Activated naive CD4-positive, alpha-beta T cell treated with anti-CD3 and anti-CD28 coated beads for 36 hours (primary cell): ENCODE measurements at regions not wholly inside any gene's neighbourhood (a gene's known extent, or its start where the extent isn't known, plus 50 kb on each side); places are given as distances from the start of the nearest gene placed in this dataset.

Experiments used
- CTCF ChIA-PET: fragments of 350-600 bp; sonication (Branson Sonifier 250); formaldehyde crosslinking; loops from one replicate; lab custom pipeline; 2021; ENCODE audit warnings: antibody characterized with exemption; lab: Charles Lee
- DNase-seq: peaks from one replicate; pipeline ENCODE4 v3.0.0-alpha.2; 2020
- H3K27ac Mint-ChIP-seq: one replicate; pipeline ENCODE4 v1.8.0; 2021; ENCODE audit warnings: mild to moderate bottlenecking, mixed read lengths
- H3K27me3 Mint-ChIP-seq: one replicate; pipeline ENCODE4 v1.8.0; 2021; ENCODE audit warnings: low read depth, mixed read lengths
- H3K36me3 Mint-ChIP-seq: one replicate; pipeline ENCODE4 v1.8.0; 2021; ENCODE audit warnings: low read depth, mixed read lengths
- H3K4me1 Mint-ChIP-seq: one replicate; pipeline ENCODE4 v1.8.0; 2021; ENCODE audit warnings: low read depth, mixed read lengths
- H3K4me3 Mint-ChIP-seq: one replicate; pipeline ENCODE4 v1.8.0; 2021; ENCODE audit warnings: mild to moderate bottlenecking, moderate library complexity, mixed read lengths
- H3K9me3 Mint-ChIP-seq: one replicate; pipeline ENCODE4 v1.8.0; 2021; ENCODE audit warnings: mixed read lengths
- intact Hi-C: fragments of 100-400 bp; cut with micrococcal nuclease; formaldehyde crosslinking; loops from one replicate; pipeline ENCODE4 v1.15.1; 2023

- intact Hi-C loops, result no loop called here
- Mint-ChIP-seq H3K4me1 (no peaks in the 10 kb centered on the region), H3K27ac (no peak overlapping the region), H3K9me3 (no peaks in the 10 kb centered on the region), H3K36me3 (no peaks in the 10 kb centered on the region), H3K27me3 (no peaks in the 10 kb centered on the region), H3K4me3 (no peak overlapping the region)
- CTCF ChIA-PET, result no interaction called here
- DNase-seq, result no peak
These were observed 244.8 kb downstream of the DLL1 start for GRCh38 chr6:170045981-170046667.

- H3K4me3 Mint-ChIP-seq, result no peak overlapping the region
- DNase-seq, result no peak
- CTCF ChIA-PET, result no interaction called here
- intact Hi-C loops, result no loop called here
- H3K27ac Mint-ChIP-seq, result no peak overlapping the region
- H3K36me3 Mint-ChIP-seq, result no peaks in the 10 kb centered on the region
- no peaks in the 10 kb centered on the region for H3K4me1 Mint-ChIP-seq
- no peaks in the 10 kb centered on the region for H3K27me3 Mint-ChIP-seq
- H3K9me3 Mint-ChIP-seq, result no peaks in the 10 kb centered on the region
These were observed 245.3 kb downstream of the DLL1 start for GRCh38 chr6:170045563-170045960.

GRCh38 chr6:170044836-170045562, 245.9 kb downstream of the DLL1 start:
- Mint-ChIP-seq H3K27ac (no peak overlapping the region), H3K4me3 (no peak overlapping the region), H3K9me3 (no peaks in the 10 kb centered on the region), H3K36me3 (no peaks in the 10 kb centered on the region), H3K4me1 (no peaks in the 10 kb centered on the region), H3K27me3 (no peaks in the 10 kb centered on the region)
- intact Hi-C loops, result no loop called here
- CTCF ChIA-PET, result no interaction called here
- DNase-seq, result no peak

- Mint-ChIP-seq H3K36me3 (no peaks in the 10 kb centered on the region), H3K27ac (no peak overlapping the region), H3K27me3 (peaks cover 2% of the 10 kb centered on the region), H3K4me1 (no peaks in the 10 kb centered on the region), H3K4me3 (no peak overlapping the region), H3K9me3 (no peaks in the 10 kb centered on the region)
- CTCF ChIA-PET, result interaction anchor here (0.5 kb wide), 1 partner anchor 218 kb away, joined by 3 read pairs; no protein-coding TSS in a partner anchor
- DNase-seq, result no peak
- intact Hi-C loops, result no loop called here
These were observed 246.7 kb downstream of the DLL1 start for GRCh38 chr6:170043881-170044790.

GRCh38 chr6:170043150-170043819, 247.6 kb downstream of the DLL1 start:
- no peak for DNase-seq
- peaks cover 2% of the 10 kb centered on the region for H3K27me3 Mint-ChIP-seq
- no peak overlapping the region for H3K27ac Mint-ChIP-seq
- H3K4me1 Mint-ChIP-seq, result no peaks in the 10 kb centered on the region
- no peaks in the 10 kb centered on the region for H3K36me3 Mint-ChIP-seq
- intact Hi-C loops, result no loop called here
- CTCF ChIA-PET, result no interaction called here
- H3K9me3 Mint-ChIP-seq, result no peaks in the 10 kb centered on the region
- no peak overlapping the region for H3K4me3 Mint-ChIP-seq

GRCh38 chr6:170042596-170043118, 248.2 kb downstream of the DLL1 start:
- peaks cover 2% of the 10 kb centered on the region for H3K27me3 Mint-ChIP-seq
- no peak overlapping the region for H3K4me3 Mint-ChIP-seq
- no peaks in the 10 kb centered on the region for H3K9me3 Mint-ChIP-seq
- DNase-seq, result no peak
- no peak overlapping the region for H3K27ac Mint-ChIP-seq
- CTCF ChIA-PET, result no interaction called here
- no peaks in the 10 kb centered on the region for H3K4me1 Mint-ChIP-seq
- H3K36me3 Mint-ChIP-seq, result no peaks in the 10 kb centered on the region
- intact Hi-C loops, result no loop called here

- no peak for DNase-seq
- peaks cover 2% of the 10 kb centered on the region for H3K27me3 Mint-ChIP-seq
- no peak overlapping the region for H3K27ac Mint-ChIP-seq
- H3K4me1 Mint-ChIP-seq, result no peaks in the 10 kb centered on the region
- no peaks in the 10 kb centered on the region for H3K36me3 Mint-ChIP-seq
- no peak overlapping the region for H3K4me3 Mint-ChIP-seq
- intact Hi-C loops, result no loop called here
- CTCF ChIA-PET, result no interaction called here
- H3K9me3 Mint-ChIP-seq, result no peaks in the 10 kb centered on the region
These were observed 248.8 kb downstream of the DLL1 start for GRCh38 chr6:170042123-170042522.

- Mint-ChIP-seq H3K27ac (no peak overlapping the region), H3K4me3 (no peak overlapping the region), H3K9me3 (peaks cover 2% of the 10 kb centered on the region), H3K36me3 (no peaks in the 10 kb centered on the region), H3K27me3 (peaks cover 2% of the 10 kb centered on the region), H3K4me1 (no peaks in the 10 kb centered on the region)
- DNase-seq, result no peak
- CTCF ChIA-PET, result no interaction called here
- intact Hi-C loops, result no loop called here
These were observed 249.4 kb downstream of the DLL1 start for GRCh38 chr6:170041526-170041925.

- Mint-ChIP-seq H3K36me3 (no peaks in the 10 kb centered on the region), H3K27me3 (peaks cover 2% of the 10 kb centered on the region), H3K4me3 (no peak overlapping the region), H3K4me1 (no peaks in the 10 kb centered on the region), H3K27ac (no peak overlapping the region), H3K9me3 (peaks cover 7% of the 10 kb centered on the region)
- intact Hi-C loops, result no loop called here
- CTCF ChIA-PET, result no interaction called here
- DNase-seq, result no peak
These were observed 250.0 kb downstream of the DLL1 start for GRCh38 chr6:170040906-170041305.

GRCh38 chr6:170040115-170040500, 250.8 kb downstream of the DLL1 start:
- H3K27ac Mint-ChIP-seq, result no peak overlapping the region
- intact Hi-C loops, result no loop called here

GRCh38 chr6:170039156-170040114, 251.4 kb downstream of the DLL1 start:
- H3K36me3 Mint-ChIP-seq, result no peaks in the 10 kb centered on the region
- intact Hi-C loops, result no loop called here
- peaks cover 7% of the 10 kb centered on the region for H3K9me3 Mint-ChIP-seq
- no peak overlapping the region for H3K27ac Mint-ChIP-seq
- no peaks in the 10 kb centered on the region for H3K4me1 Mint-ChIP-seq
- CTCF ChIA-PET, result no interaction called here
- peaks cover 2% of the 10 kb centered on the region for H3K27me3 Mint-ChIP-seq
- H3K4me3 Mint-ChIP-seq, result no peak overlapping the region
- DNase-seq, result no peak

More at GRCh38 chr6:170040115-170040500, 250.8 kb downstream of the DLL1 start:
- CTCF ChIA-PET, result no interaction called here
- no peak for DNase-seq
- Mint-ChIP-seq H3K27me3 (peaks cover 2% of the 10 kb centered on the region), H3K36me3 (no peaks in the 10 kb centered on the region), H3K4me1 (no peaks in the 10 kb centered on the region), H3K9me3 (peaks cover 7% of the 10 kb centered on the region), H3K4me3 (no peak overlapping the region)
